Stimulated activated CD4-positive, alpha-beta T cell treated with anti-CD3 and anti-CD28 coated beads, Interleukin-12 subunit alpha, Interleukin-12 subunit beta, amount 100 ng/mL, for 4 hours (primary cell): ENCODE measurements at regions not wholly inside any gene's neighbourhood (a gene's known extent, or its start where the extent isn't known, plus 50 kb on each side); places are given as distances from the start of the nearest gene placed in this dataset.

ENCODE experiments used
- DNase-seq: peaks from one replicate; pipeline ENCODE4 v3.0.0-alpha.2; 2020

DNA sequence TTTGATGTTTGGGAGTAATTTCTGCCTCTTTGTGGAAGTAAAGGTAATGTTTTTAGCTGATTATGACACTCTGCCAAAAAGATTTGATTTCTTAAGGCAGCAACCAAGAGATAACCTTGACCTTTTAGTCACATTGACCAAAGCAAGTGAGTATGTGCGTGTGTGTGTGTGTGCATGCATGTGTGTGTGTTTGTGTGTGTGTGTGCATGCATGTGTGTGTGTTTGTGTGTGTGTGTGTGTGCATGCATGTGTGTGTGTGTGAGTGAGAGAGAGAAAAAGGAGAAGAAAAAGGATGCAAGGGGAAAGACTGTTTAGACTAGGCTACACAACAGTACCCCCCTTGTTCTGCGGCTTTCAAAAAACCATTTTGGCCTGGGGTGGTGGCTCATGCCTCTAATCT is 88.1 kb upstream of the NPVF start:
- no peak for DNase-seq

GRCh38 chr7:25318047-25318446 is 89.8 kb upstream of the NPVF start:
- DNase-seq: no peak

- no peak for DNase-seq
These were observed 91.4 kb upstream of the NPVF start for GRCh38 chr7:25319707-25320106.

GRCh38 chr7:25320791-25321190 is 92.5 kb upstream of the NPVF start:
- DNase-seq: no peak

- no peak for DNase-seq
These were observed 93.1 kb upstream of the NPVF start for GRCh38 chr7:25321424-25321823.

- DNase-seq: no peak
These were observed 94.2 kb upstream of the NPVF start for GRCh38 chr7:25322473-25322872.

DNA sequence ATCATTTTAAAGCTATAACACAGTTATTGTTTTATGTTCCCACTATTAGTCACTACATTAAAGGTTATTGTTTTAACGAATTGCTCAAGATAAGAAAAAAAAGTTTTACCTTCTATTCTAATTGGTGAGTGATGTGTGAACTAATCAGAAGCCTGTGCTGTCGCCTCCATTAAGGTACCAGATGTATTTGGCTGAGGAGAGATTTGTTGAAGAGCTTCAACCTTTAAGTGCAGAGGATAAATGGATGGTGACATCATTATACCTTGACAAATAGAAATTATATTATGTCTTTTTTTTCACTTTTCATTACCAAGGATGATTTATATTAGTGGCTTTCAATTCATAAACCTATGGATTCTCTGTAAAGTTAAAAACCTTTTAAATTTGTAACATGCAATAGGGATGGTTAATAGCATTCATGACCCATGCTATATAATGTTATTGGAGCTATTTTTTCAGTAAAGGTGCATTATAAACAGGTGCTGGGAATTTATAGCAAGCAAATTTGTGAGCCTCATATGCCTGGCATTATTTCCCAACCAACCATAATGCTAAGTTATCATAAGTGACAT is 97.0 kb upstream of the NPVF start:
- no peak for DNase-seq

DNA sequence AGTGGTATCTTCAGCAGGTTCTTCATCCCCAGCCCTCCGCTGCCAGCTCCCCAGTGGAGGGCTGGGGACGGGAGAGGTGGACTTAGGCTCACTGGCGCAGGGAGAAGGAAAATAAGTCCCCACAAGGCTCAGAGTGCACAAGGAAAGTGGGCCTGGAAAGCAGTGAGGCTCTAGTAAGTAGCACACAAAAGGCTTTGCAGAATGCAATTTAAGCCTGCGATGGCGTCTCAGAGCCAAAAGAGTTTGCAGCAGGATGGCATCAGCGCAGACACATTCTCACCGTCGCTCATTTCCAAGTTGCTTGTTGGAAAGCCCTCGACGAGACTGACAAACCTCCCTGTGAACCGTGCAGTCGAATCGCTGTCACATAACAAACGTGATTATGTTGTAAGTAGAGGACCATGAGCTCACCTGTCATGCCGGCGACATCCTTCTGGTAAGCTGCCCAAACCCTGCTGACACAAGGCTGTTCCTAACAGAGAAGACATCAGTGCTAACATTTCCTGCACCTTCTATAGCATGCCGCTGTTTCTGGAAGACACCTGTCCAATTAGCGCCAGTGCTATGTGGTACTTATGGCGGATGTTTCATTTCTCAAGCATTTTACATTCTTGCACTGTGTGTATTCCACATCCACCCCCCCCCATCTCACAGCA is 98.3 kb upstream of the NPVF start:
- DNase-seq: no peak

DNA sequence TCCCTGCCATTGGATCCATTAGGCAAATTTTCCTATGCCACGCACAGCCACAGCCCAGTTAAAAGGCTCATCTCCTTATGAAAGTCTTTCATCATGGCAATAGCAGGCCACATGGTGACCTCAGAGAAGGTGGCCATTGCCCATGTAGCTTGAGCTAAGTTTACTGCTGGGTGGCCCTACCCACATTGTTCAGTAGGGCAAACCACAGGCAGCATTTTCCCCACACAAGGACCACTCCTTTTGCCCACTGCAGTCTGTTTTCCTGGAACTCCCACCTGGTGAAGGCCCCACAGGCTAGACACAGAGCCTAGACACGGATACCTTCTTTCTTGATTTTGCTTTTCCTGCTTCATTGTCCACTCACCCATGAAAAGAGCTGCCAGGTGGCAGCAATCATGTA is 101.5 kb upstream of the NPVF start:
- no peak for DNase-seq

DNA sequence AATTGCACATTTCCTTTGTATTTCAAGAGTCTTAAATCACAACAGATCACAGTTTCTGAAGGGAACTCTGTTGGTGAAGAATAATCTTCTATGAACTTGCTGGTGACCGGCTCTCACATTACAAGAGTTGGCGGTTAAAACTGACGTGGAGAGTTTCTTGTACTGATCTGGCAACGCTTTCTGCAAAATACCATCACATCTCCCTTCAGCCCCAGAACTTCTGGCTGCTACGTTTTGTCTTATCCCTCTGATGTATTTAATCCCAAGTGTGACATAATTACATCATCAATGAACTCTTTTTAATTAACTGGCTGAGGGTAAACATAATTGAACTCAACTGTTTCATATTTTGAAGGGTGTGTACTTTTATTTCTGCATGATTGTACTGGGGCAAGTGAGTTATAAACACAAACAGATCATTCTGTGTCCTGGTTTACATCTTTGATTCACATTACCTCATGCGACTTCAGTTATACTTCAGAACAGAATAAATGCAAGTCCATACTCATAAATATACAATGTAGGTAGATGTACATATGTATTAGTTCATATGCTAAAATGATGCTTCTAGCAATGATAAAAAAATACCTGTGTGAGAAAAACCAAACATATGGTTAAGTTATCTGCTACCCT is 105.1 kb upstream of the NPVF start:
- DNase-seq: no peak

DNA sequence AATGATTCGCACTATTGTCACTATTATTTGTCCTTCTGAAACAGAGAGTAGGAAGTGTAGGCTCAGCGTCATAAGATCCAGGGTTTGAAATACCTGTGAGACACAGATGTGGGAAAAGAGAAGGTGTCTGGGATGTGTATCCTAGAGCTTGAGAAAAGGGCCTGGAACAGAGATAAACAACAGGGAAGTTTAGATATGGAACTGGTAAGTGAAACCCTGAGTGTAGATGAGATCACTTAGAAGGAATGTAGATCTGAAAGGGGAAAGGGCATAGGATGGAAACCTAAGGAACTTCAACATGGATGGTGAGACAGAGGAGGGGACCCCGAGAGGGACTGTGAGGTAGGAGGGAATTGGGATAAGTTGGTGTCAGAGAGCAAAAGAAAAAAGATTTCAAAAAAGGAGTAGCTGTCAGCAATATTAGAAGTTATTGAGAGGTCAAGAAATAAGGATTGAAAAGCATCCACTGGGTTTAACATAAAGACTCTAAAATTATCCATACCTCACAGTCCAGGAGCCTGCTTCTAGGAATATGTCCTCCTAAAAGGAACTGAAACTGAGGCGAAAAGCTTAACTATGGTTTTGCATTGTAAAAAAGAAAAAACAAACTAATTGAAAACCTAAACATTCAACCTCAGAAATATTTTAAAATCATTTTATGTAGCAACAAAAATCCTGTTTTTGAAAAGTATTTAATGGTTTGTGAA is 119.2 kb upstream of the NPVF start:
- DNase-seq: no peak

DNA sequence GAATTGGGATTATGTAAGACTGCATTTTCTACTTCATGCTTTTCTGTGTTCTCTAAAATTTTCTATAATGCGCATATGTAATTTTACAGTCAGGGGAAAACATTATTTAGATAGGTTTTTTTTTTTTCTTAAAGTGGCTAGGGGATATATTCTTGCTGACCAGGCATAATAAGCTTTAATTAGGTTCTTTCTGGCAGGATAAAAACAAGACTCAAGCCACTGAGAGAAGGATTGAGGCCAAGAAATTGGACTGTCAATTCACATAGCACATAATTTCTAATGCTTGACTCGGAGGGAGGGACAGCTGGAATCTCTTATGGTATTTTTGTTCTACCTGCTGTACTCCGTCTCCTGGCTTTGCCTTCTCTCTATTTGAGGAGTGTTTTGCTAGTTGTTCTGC is 119.8 kb upstream of the NPVF start:
- no peak for DNase-seq

- no peak for DNase-seq
These were observed 121.2 kb upstream of the NPVF start for GRCh38 chr7:25349283-25350017.

DNA sequence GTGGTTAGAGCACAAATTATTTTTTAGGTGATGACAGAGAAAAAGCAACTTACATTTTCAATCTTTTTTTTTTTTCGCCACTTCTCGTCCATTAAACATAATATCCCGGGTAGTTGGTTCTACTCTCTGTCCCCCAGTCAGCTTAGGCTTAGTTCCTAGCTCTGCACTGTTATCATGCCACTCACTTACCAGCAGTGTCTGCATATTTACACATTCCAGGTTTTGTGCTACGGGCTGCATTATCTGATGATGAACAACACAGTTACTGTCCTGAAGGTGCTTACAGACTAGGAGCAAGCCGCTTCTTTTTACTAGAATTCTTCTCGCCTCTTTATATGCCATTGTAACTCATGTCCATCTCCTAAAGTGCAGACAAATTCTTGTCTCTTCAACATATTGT is 121.8 kb upstream of the NPVF start:
- DNase-seq: no peak

- no peak for DNase-seq
These were observed 123.5 kb upstream of the NPVF start for GRCh38 chr7:25351761-25352160.

- DNase-seq: no peak
These were observed 124.9 kb upstream of the NPVF start for GRCh38 chr7:25353196-25353595.

- DNase-seq: no peak
These were observed 125.4 kb upstream of the NPVF start for GRCh38 chr7:25353732-25354131.

GRCh38 chr7:25356534-25357151 is 128.4 kb upstream of the NPVF start:
- no peak for DNase-seq

DNA sequence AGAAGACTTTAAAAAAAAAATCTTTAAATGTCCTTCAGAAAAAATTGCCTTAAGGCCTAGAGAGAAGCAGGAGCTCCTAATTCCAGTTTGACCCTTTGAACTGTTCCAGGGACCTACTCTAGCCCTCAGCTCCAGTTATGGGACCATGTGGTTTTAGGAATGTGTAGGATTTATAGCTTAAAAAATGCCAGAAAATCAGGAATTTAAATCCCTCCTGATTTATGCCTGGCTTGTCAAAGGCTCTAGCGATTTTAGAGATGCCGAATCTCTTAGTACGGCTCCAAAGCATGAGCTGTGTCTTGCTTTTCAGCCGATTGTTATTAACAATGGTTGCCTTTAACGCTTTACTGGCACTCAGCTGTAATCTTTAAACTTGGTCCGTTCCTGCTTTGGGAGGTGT is 130.6 kb upstream of the NPVF start:
- no peak for DNase-seq

- DNase-seq: no peak
These were observed 131.3 kb upstream of the NPVF start for GRCh38 chr7:25359471-25360059.

- DNase-seq: no peak
These were observed 132.2 kb upstream of the NPVF start for GRCh38 chr7:25360451-25360850.

GRCh38 chr7:25361387-25361786 is 133.1 kb upstream of the NPVF start:
- no peak for DNase-seq

GRCh38 chr7:25361863-25362262 is 133.6 kb upstream of the NPVF start:
- DNase-seq: no peak
